H1 (cell line): ENCODE measurements at regions not wholly inside any gene's neighbourhood (a gene's known extent, or its start where the extent isn't known, plus 50 kb on each side); places are given as distances from the start of the nearest gene placed in this dataset.
A peak's percentile ranks its signal among the peaks of the same experiment; 100 is the strongest.

Experiments
- RAD21 ChIP-seq, 2 experiments: IDR thresholded peaks in 1 of 2; conservative IDR thresholded peaks in 1 of 2; 2 replicates each; pipeline ENCODE4 v1.6.1; 2011; ENCODE audit warnings: low read depth in 2 of 2, low read length in 2 of 2, improper control_type of control experiment in 1 of 2, inconsistent platforms in 1 of 2, mild to moderate bottlenecking in 1 of 2, moderate library complexity in 1 of 2

- TF ChIP-seq RAD21 (IDR thresholded peaks at IDR 0.05 in 1 of 2, conservative IDR thresholded peaks at IDR 0.05 in 1 of 2; ENCODE audit: low read depth in 2 of 2, low read length in 2 of 2) = peak in 1 of 2 experiments; percentile 44; a peak in 2 of 4 replicates
Measured at GRCh38 chr17:34178092-34178491, 77.0 kb upstream of the CCL2 start (continued).
